WTC11 (cell line): ENCODE measurements at regions not wholly inside any gene's neighbourhood (a gene's known extent, or its start where the extent isn't known, plus 50 kb on each side); places are given as distances from the start of the nearest gene placed in this dataset.

Experiments
- ATAC-seq: fragments of 200-7000 bp; cut with Tn5 transposase; 2 replicates; pipeline ENCODE4 v1.10.0; 2021; ENCODE audit warnings: mild to moderate bottlenecking, moderate library complexity
- CTCF ChIA-PET: fragments of 300-600 bp; sonication (Branson Sonifier 250); formaldehyde crosslinking; loops from one replicate; lab custom pipeline; 2021; ENCODE audit warnings: antibody characterized with exemption; lab: Charles Lee
- POLR2A ChIA-PET: fragments of 350-600 bp; sonication (Branson Sonifier 250); formaldehyde crosslinking; loops from one replicate; lab custom pipeline; 2021; ENCODE audit warnings: antibody characterized with exemption; lab: Charles Lee
- DNase-seq: peaks from one replicate; pipeline ENCODE4 v3.0.0; 2021; ENCODE audit warnings: low spot score
- H3K27ac Mint-ChIP-seq: 2 replicates; pipeline ENCODE4 v1.8.0; 2021; ENCODE audit warnings: mixed read lengths
- H3K27me3 Mint-ChIP-seq: 2 replicates; pipeline ENCODE4 v1.8.0; 2021; ENCODE audit warnings: low read depth, mild to moderate bottlenecking, moderate library complexity, mixed read lengths
- H3K36me3 Mint-ChIP-seq: 2 replicates; pipeline ENCODE4 v1.8.0; 2021; ENCODE audit warnings: mixed read lengths
- H3K4me1 Mint-ChIP-seq: 2 replicates; pipeline ENCODE4 v1.8.0; 2022; ENCODE audit warnings: mixed read lengths
- H3K4me3 Mint-ChIP-seq: 2 replicates; pipeline ENCODE4 v1.8.0; 2021; ENCODE audit warnings: mild to moderate bottlenecking, moderate library complexity, mixed read lengths
- H3K9me3 Mint-ChIP-seq: 2 replicates; pipeline ENCODE4 v1.8.0; 2021; ENCODE audit warnings: mixed read lengths
- CBFB ChIP-seq: sonication (generic); formaldehyde crosslinking; IDR thresholded peaks from 2 replicates; pipeline ENCODE4 v1.8.1; 2022; ENCODE audit warnings: mild to moderate bottlenecking, low read depth, missing genetic modification reagents
- ELF4 ChIP-seq: sonication (generic); formaldehyde crosslinking; IDR thresholded peaks from 2 replicates; pipeline ENCODE4 v1.8.1; 2022; ENCODE audit warnings: low read depth, mild to moderate bottlenecking, moderate library complexity, missing genetic modification reagents
- NR2C2 ChIP-seq: sonication (generic); formaldehyde crosslinking; IDR thresholded peaks from 2 replicates; pipeline ENCODE4 v1.8.0; 2022; ENCODE audit warnings: mild to moderate bottlenecking, missing genetic modification reagents
- NR3C1 ChIP-seq: sonication (generic); formaldehyde crosslinking; conservative IDR thresholded peaks from 2 replicates; pipeline ENCODE4 v1.8.1; 2023; ENCODE audit warnings: low read depth, mild to moderate bottlenecking, missing genetic modification reagents
- RELA ChIP-seq: sonication (generic); formaldehyde crosslinking; IDR thresholded peaks from 2 replicates; pipeline ENCODE4 v1.8.1; 2022; ENCODE audit warnings: missing genetic modification reagents, mild to moderate bottlenecking, borderline replicate concordance
- RORB ChIP-seq: fragments of 250-450 bp; sonication (Bioruptor Pico); IDR thresholded peaks from 2 replicates; pipeline ENCODE4 v1.9.0; 2021; ENCODE audit warnings: mild to moderate bottlenecking
- SMAD3 ChIP-seq: sonication (generic); formaldehyde crosslinking; IDR thresholded peaks from 2 replicates; pipeline ENCODE4 v1.8.0; 2022; ENCODE audit warnings: missing genetic modification reagents, mild to moderate bottlenecking, borderline replicate concordance
- SP1 ChIP-seq: sonication (generic); formaldehyde crosslinking; conservative IDR thresholded peaks from 2 replicates; pipeline ENCODE4 v1.8.1; 2022; ENCODE audit warnings: missing genetic modification reagents
- ZNF263 ChIP-seq: sonication (generic); formaldehyde crosslinking; IDR thresholded peaks from 2 replicates; pipeline ENCODE4 v1.8.1; 2022; ENCODE audit warnings: low read depth, mild to moderate bottlenecking, moderate library complexity, missing genetic modification reagents
- TF ChIP-seq, protein P1 (sequence below): fragments of 200-600 bp; IDR thresholded peaks from 2 replicates; pipeline ENCODE4 v1.8.0; 2022; ENCODE audit warnings: antibody characterized with exemption
- TF ChIP-seq, protein P2 (sequence below): fragments of 250-450 bp; sonication (Bioruptor Pico); IDR thresholded peaks from 2 replicates; pipeline ENCODE4 v1.9.0; 2021; ENCODE audit warnings: moderate library complexity, mild to moderate bottlenecking, inconsistent platforms, borderline replicate concordance
- TF ChIP-seq, protein P3 (sequence below): fragments of 250-450 bp; sonication (Bioruptor Pico); IDR thresholded peaks from 2 replicates; pipeline ENCODE4 v1.9.0; 2021; ENCODE audit warnings: mild to moderate bottlenecking
- TF ChIP-seq, protein P4 (sequence below): sonication (generic); formaldehyde crosslinking; IDR thresholded peaks from 2 replicates; pipeline ENCODE4 v1.8.0; 2023; ENCODE audit warnings: missing genetic modification reagents, mild to moderate bottlenecking, borderline replicate concordance
- TF ChIP-seq, protein P5 (sequence below): sonication (generic); formaldehyde crosslinking; IDR thresholded peaks from 2 replicates; pipeline ENCODE4 v1.8.1; 2023; ENCODE audit warnings: mild to moderate bottlenecking, missing genetic modification reagents, moderate library complexity
- TF ChIP-seq, protein P6 (sequence below): sonication (generic); formaldehyde crosslinking; conservative IDR thresholded peaks from 2 replicates; pipeline ENCODE4 v1.8.1; 2022; ENCODE audit warnings: mild to moderate bottlenecking, missing genetic modification reagents
- TF ChIP-seq, protein P7 (sequence below): sonication (generic); formaldehyde crosslinking; IDR thresholded peaks from 2 replicates; pipeline ENCODE4 v1.8.1; 2023; ENCODE audit warnings: mild to moderate bottlenecking, missing genetic modification reagents, borderline replicate concordance
- TF ChIP-seq, protein P8 (sequence below): sonication (generic); formaldehyde crosslinking; conservative IDR thresholded peaks from 2 replicates; pipeline ENCODE4 v1.8.1; 2023; ENCODE audit warnings: mild to moderate bottlenecking, low read depth, missing genetic modification reagents, moderate library complexity

DNA sequence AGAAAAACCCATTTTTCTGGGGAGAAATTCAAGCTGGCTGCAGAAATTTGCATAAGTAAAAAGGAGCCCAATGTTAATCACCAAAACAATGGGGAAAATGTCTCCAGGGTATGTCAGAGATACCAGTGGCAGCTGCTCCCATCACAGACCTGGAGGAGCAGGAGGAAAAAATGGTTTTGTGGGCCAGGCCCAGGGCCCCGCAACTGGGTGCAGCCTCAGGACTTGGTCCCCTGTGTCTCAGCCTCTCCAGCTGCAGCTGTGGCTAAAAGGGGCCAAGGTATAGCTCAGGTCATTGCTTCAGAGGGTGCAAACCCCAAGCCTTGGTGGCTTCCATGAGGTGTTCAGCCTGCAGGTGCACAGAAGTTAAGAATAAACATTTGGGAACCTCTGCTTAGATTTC lies 536.4 kb upstream of the FRG1 start:
- TF ChIP-seq, protein P1, sequence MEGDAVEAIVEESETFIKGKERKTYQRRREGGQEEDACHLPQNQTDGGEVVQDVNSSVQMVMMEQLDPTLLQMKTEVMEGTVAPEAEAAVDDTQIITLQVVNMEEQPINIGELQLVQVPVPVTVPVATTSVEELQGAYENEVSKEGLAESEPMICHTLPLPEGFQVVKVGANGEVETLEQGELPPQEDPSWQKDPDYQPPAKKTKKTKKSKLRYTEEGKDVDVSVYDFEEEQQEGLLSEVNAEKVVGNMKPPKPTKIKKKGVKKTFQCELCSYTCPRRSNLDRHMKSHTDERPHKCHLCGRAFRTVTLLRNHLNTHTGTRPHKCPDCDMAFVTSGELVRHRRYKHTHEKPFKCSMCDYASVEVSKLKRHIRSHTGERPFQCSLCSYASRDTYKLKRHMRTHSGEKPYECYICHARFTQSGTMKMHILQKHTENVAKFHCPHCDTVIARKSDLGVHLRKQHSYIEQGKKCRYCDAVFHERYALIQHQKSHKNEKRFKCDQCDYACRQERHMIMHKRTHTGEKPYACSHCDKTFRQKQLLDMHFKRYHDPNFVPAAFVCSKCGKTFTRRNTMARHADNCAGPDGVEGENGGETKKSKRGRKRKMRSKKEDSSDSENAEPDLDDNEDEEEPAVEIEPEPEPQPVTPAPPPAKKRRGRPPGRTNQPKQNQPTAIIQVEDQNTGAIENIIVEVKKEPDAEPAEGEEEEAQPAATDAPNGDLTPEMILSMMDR: no peak
- TF ChIP-seq, protein P2, sequence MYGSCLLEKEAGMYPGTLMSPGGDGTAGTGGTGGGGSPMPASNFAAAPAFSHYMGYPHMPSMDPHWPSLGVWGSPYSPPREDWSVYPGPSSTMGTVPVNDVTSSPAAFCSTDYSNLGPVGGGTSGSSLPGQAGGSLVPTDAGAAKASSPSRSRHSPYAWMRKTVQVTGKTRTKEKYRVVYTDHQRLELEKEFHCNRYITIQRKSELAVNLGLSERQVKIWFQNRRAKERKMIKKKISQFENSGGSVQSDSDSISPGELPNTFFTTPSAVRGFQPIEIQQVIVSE: no peak
- no peak for TF ChIP-seq ZNF263 (CRISPR knock-in tag)
- TF ChIP-seq, protein P3, sequence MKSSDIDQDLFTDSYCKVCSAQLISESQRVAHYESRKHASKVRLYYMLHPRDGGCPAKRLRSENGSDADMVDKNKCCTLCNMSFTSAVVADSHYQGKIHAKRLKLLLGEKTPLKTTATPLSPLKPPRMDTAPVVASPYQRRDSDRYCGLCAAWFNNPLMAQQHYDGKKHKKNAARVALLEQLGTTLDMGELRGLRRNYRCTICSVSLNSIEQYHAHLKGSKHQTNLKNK (CRISPR knock-in tag): no peak
- TF ChIP-seq, protein P4, sequence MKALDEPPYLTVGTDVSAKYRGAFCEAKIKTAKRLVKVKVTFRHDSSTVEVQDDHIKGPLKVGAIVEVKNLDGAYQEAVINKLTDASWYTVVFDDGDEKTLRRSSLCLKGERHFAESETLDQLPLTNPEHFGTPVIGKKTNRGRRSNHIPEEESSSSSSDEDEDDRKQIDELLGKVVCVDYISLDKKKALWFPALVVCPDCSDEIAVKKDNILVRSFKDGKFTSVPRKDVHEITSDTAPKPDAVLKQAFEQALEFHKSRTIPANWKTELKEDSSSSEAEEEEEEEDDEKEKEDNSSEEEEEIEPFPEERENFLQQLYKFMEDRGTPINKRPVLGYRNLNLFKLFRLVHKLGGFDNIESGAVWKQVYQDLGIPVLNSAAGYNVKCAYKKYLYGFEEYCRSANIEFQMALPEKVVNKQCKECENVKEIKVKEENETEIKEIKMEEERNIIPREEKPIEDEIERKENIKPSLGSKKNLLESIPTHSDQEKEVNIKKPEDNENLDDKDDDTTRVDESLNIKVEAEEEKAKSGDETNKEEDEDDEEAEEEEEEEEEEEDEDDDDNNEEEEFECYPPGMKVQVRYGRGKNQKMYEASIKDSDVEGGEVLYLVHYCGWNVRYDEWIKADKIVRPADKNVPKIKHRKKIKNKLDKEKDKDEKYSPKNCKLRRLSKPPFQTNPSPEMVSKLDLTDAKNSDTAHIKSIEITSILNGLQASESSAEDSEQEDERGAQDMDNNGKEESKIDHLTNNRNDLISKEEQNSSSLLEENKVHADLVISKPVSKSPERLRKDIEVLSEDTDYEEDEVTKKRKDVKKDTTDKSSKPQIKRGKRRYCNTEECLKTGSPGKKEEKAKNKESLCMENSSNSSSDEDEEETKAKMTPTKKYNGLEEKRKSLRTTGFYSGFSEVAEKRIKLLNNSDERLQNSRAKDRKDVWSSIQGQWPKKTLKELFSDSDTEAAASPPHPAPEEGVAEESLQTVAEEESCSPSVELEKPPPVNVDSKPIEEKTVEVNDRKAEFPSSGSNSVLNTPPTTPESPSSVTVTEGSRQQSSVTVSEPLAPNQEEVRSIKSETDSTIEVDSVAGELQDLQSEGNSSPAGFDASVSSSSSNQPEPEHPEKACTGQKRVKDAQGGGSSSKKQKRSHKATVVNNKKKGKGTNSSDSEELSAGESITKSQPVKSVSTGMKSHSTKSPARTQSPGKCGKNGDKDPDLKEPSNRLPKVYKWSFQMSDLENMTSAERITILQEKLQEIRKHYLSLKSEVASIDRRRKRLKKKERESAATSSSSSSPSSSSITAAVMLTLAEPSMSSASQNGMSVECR (CRISPR knock-in tag): no peak
- H3K9me3 Mint-ChIP-seq: peaks cover 67% of the 10 kb centered on the region
- ATAC-seq (no peak), DNase-seq (no peak)
- no peaks in the 10 kb centered on the region; the same call in 1 of the 2 replicates for H3K27me3 Mint-ChIP-seq
- POLR2A ChIA-PET: no interaction called here
- no peaks in the 10 kb centered on the region for H3K4me1 Mint-ChIP-seq
- H3K36me3 Mint-ChIP-seq: peaks cover 27% of the 10 kb centered on the region
- no peak overlapping the region for H3K27ac Mint-ChIP-seq
- H3K4me3 Mint-ChIP-seq: no peak overlapping the region
- CTCF ChIA-PET: no interaction called here

DNA sequence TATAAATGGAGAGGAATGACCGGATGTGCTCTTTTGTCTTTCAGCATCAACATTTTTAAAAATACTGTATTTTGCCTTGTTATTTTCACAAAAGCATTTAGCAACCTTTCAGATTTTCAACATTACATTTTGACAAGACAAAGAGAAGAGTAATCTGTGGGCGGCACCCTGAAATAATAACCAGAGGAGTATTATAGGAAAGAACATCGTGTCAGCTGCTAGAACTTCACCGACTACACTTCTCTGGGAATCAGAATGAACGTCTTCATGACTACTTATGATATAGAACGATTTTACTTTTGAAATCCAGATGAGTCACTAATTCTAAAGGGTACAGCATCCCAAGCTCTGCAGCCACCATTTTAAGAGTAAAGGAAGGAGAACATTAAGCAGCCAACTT lies 531.5 kb upstream of the FRG1 start:
- DNase-seq (no peak), ATAC-seq (no peak)
- H3K27me3 Mint-ChIP-seq: no peaks in the 10 kb centered on the region; the same call in 1 of the 2 replicates
- no peak for TF ChIP-seq RORB
- TF ChIP-seq SP1 (CRISPR knock-in tag): no peak
- TF ChIP-seq NR3C1 (CRISPR knock-in tag): no peak
- no peak for TF ChIP-seq NR2C2 (CRISPR knock-in tag)
- TF ChIP-seq, protein P5, sequence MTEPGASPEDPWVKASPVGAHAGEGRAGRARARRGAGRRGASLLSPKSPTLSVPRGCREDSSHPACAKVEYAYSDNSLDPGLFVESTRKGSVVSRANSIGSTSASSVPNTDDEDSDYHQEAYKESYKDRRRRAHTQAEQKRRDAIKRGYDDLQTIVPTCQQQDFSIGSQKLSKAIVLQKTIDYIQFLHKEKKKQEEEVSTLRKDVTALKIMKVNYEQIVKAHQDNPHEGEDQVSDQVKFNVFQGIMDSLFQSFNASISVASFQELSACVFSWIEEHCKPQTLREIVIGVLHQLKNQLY (CRISPR knock-in tag): no peak
- TF ChIP-seq, protein P6, sequence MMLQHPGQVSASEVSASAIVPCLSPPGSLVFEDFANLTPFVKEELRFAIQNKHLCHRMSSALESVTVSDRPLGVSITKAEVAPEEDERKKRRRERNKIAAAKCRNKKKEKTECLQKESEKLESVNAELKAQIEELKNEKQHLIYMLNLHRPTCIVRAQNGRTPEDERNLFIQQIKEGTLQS (CRISPR knock-in tag): no peak
- TF ChIP-seq ELF4 (CRISPR knock-in tag): no peak
- TF ChIP-seq SMAD3: no peak
- TF ChIP-seq RELA (CRISPR knock-in tag): no peak
- TF ChIP-seq, protein P7, sequence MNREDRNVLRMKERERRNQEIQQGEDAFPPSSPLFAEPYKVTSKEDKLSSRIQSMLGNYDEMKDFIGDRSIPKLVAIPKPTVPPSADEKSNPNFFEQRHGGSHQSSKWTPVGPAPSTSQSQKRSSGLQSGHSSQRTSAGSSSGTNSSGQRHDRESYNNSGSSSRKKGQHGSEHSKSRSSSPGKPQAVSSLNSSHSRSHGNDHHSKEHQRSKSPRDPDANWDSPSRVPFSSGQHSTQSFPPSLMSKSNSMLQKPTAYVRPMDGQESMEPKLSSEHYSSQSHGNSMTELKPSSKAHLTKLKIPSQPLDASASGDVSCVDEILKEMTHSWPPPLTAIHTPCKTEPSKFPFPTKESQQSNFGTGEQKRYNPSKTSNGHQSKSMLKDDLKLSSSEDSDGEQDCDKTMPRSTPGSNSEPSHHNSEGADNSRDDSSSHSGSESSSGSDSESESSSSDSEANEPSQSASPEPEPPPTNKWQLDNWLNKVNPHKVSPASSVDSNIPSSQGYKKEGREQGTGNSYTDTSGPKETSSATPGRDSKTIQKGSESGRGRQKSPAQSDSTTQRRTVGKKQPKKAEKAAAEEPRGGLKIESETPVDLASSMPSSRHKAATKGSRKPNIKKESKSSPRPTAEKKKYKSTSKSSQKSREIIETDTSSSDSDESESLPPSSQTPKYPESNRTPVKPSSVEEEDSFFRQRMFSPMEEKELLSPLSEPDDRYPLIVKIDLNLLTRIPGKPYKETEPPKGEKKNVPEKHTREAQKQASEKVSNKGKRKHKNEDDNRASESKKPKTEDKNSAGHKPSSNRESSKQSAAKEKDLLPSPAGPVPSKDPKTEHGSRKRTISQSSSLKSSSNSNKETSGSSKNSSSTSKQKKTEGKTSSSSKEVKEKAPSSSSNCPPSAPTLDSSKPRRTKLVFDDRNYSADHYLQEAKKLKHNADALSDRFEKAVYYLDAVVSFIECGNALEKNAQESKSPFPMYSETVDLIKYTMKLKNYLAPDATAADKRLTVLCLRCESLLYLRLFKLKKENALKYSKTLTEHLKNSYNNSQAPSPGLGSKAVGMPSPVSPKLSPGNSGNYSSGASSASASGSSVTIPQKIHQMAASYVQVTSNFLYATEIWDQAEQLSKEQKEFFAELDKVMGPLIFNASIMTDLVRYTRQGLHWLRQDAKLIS (CRISPR knock-in tag): no peak
- TF ChIP-seq CBFB (CRISPR knock-in tag): no peak
- TF ChIP-seq, protein P8, sequence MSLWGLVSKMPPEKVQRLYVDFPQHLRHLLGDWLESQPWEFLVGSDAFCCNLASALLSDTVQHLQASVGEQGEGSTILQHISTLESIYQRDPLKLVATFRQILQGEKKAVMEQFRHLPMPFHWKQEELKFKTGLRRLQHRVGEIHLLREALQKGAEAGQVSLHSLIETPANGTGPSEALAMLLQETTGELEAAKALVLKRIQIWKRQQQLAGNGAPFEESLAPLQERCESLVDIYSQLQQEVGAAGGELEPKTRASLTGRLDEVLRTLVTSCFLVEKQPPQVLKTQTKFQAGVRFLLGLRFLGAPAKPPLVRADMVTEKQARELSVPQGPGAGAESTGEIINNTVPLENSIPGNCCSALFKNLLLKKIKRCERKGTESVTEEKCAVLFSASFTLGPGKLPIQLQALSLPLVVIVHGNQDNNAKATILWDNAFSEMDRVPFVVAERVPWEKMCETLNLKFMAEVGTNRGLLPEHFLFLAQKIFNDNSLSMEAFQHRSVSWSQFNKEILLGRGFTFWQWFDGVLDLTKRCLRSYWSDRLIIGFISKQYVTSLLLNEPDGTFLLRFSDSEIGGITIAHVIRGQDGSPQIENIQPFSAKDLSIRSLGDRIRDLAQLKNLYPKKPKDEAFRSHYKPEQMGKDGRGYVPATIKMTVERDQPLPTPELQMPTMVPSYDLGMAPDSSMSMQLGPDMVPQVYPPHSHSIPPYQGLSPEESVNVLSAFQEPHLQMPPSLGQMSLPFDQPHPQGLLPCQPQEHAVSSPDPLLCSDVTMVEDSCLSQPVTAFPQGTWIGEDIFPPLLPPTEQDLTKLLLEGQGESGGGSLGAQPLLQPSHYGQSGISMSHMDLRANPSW: no peak
- H3K4me1 Mint-ChIP-seq: no peaks in the 10 kb centered on the region
- ChIA-PET CTCF (no interaction called here), POLR2A (no interaction called here)
- H3K36me3 Mint-ChIP-seq: peaks cover 25% of the 10 kb centered on the region
- no peak overlapping the region for H3K27ac Mint-ChIP-seq
- H3K9me3 Mint-ChIP-seq: peaks cover 79% of the 10 kb centered on the region
- no peak overlapping the region for H3K4me3 Mint-ChIP-seq
